ENCODE measurements at regions not wholly inside any gene's neighbourhood (a gene's known extent, or its start where the extent isn't known, plus 50 kb on each side); places are given as distances from the start of the nearest gene placed in this dataset.

DNA sequence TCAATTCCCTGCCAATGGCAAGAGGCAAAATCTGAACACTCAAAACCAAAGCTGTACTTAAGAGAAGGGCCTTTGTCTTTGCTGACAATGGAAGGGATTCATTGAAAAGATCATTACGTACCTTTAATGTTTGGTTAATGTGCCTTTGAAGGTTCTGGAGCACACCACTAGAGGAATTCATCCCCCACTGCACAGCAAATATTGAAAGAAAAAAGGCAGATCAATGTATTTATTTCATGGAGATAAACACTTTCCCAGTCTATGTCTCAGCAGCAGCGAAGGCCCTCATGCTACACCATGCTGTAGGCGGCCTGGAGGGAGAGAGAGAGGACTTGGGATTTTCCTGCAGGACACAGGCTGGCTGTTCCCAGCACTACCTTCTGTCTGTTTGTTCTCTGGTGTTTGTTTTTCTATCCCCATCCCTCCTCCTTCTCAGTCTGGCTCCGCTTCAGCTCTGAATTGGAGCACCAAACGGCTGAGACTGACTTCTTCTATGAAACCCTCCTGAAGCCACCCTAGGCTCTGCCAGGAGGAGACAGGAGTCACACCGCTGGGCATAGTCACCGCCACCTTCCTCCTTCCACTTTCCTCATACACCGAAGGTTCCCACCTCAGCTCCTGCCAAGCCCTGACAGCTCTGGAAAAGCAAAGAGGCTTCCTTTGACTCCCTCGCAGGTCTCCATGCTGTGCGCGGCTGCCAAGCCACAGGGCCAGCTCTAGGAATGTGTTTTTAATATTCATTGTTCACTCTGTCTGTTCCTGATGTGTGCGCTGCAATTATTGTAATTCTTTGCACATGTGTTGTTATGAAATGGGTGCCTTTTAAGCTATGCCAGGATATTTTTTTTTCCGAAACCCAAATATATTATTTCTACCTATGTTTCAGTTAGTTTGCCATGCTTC is 301.5 kb downstream of the FZD1 start:
- intact Hi-C loops (cut with DNase I), result no loop called here
- Histone ChIP-seq H3K4me3 (no peak overlapping the region), H3K27ac (no peak overlapping the region), H3K27me3 (no peaks in the 10 kb centered on the region), H3K4me1 (replicated peaks in 1 of 2) (peaks cover 0 to 5% of the 10 kb centered on the region in 2 donors), H3K9me3 (replicated peaks in 1 of 3) (no peaks in the 10 kb centered on the region), H3K36me3 (replicated peaks in 1 of 2) (no peaks in the 10 kb centered on the region)
- TF ChIP-seq POLR2A (IDR thresholded peaks at IDR 0.05), result no peak
- no peak for DNase-seq
- 67 to 74% (median 70%) methylated on average over 13 of the region's 13 CpGs for WGBS, 4 donors

DNA sequence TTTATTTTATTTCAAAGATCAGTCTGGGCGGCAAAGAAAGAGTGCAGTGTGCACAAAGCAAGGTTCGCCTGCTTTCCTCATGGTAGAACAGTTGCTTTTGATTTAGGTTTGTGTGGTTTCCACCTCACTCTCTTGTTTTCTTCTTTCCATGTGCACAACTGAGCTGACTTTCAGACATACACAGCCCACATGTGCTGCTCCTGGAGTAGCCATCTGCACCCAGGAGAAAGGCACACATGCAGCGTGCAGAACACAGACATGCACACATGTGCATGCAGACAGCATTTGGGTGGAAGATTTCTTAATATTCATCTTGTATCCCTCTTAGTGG is 302.1 kb downstream of the FZD1 start:
- no peak overlapping the region for H3K4me3 ChIP-seq
- TF ChIP-seq, protein P1, sequence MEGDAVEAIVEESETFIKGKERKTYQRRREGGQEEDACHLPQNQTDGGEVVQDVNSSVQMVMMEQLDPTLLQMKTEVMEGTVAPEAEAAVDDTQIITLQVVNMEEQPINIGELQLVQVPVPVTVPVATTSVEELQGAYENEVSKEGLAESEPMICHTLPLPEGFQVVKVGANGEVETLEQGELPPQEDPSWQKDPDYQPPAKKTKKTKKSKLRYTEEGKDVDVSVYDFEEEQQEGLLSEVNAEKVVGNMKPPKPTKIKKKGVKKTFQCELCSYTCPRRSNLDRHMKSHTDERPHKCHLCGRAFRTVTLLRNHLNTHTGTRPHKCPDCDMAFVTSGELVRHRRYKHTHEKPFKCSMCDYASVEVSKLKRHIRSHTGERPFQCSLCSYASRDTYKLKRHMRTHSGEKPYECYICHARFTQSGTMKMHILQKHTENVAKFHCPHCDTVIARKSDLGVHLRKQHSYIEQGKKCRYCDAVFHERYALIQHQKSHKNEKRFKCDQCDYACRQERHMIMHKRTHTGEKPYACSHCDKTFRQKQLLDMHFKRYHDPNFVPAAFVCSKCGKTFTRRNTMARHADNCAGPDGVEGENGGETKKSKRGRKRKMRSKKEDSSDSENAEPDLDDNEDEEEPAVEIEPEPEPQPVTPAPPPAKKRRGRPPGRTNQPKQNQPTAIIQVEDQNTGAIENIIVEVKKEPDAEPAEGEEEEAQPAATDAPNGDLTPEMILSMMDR (IDR thresholded peaks at IDR 0.05), result no peak
- no peak for TF ChIP-seq POLR2A (IDR thresholded peaks at IDR 0.05)
- H3K36me3 ChIP-seq (replicated peaks in 1 of 2), result no peaks in the 10 kb centered on the region
- H3K27me3 ChIP-seq, result no peaks in the 10 kb centered on the region
- DNase-seq, result no peak
- H3K4me1 ChIP-seq (replicated peaks in 1 of 2), result peaks cover 0 to 5% of the 10 kb centered on the region in 2 donors
- H3K27ac ChIP-seq, result no peak overlapping the region
- WGBS, 4 donors, result 70 to 89% (median 88%) methylated on average over 3 of the region's 3 CpGs
- intact Hi-C loops (cut with DNase I), result no loop called here
- no peaks in the 10 kb centered on the region for H3K9me3 ChIP-seq (replicated peaks in 1 of 3)

DNA sequence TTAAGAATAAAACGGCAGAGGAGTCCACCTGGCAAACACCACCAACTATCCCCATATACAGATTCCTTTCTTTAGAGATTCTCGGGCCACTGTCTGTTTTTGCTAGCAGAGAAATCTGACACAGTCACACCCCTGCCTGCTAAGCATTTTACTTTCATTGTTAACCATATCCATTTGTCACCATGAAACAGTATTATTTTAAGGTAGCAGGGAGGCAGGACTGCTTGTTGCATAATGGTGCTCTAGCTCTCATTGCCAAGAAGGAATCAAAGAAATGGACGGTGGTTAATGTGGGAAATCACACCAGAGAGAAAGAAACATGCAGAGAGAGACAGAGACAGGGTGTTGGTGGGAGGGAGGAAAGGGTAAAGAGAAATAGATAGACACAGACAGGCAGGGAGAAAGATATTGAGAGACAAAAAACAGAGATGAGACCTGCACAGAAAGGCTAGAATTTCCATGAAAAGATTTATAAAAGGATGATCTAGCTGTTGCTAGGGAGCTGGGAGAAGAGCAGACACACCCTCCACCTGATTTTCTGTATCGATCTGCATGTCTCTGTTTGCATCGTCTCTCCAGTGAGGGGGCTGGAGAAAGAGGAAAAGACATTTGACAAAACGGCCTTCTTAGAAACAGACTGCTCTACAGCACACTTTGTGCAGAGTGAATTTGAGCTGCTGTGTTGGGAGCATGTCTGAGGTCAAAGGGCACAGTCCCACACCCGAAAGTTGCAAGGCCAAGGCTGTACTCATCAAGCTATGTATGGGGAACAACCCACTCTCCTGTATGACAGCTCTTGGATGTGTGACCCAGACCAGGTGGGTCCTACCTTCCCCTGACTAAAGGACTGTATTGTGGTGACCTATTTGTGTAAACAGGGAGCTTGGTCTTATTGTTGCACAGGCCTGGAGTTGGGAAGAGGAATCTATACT is 303.1 kb downstream of the FZD1 start:
- Histone ChIP-seq H3K4me3 (no peak overlapping the region), H3K27ac (no peak overlapping the region), H3K36me3 (replicated peaks in 1 of 2) (no peaks in the 10 kb centered on the region), H3K4me1 (replicated peaks in 1 of 2) (peaks cover 0 to 5% of the 10 kb centered on the region in 2 donors), H3K9me3 (replicated peaks in 1 of 3) (no peaks in the 10 kb centered on the region), H3K27me3 (no peaks in the 10 kb centered on the region)
- no peak for DNase-seq
- TF ChIP-seq POLR2A (IDR thresholded peaks at IDR 0.05), result no peak
- TF ChIP-seq, protein P1 (IDR thresholded peaks at IDR 0.05), result no peak
- WGBS, 4 donors, result 63 to 75% (median 67%) methylated on average over 7 of the region's 7 CpGs
- intact Hi-C loops (cut with DNase I), result no loop called here

DNA sequence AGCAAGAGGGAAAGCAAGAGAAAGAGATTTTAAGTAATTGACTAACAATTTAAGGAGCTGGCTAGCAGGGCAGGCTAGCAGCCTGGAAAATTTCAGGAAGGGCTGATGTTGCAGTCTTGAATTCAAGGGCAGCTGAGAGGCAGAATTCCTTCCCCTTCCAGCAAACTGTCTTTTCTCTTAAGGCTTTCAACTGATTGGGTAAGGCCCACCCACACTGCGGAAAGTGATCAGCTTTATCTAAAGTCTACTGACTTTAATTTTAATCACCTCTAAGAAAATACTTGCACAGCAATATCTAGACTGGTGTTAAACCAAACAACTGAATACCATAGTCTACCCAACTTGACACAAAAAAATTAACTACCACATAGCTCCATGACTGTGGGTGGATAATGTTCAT is 303.9 kb downstream of the FZD1 start:
- no peaks in the 10 kb centered on the region for H3K36me3 ChIP-seq (replicated peaks in 1 of 2)
- no peak for TF ChIP-seq POLR2A (IDR thresholded peaks at IDR 0.05)
- TF ChIP-seq, protein P1 (IDR thresholded peaks at IDR 0.05), result no peak
- no peak for DNase-seq
- H3K27me3 ChIP-seq, result no peaks in the 10 kb centered on the region
- H3K4me1 ChIP-seq (replicated peaks in 1 of 2), result peaks cover 0 to 5% of the 10 kb centered on the region in 2 donors
- no peak overlapping the region for H3K27ac ChIP-seq
- intact Hi-C loops (cut with DNase I), result no loop called here
- WGBS, 4 donors, result 94 to 100% (median 98%) methylated on average over 1 of the region's 1 CpG
- no peak overlapping the region for H3K4me3 ChIP-seq
- no peaks in the 10 kb centered on the region for H3K9me3 ChIP-seq (replicated peaks in 1 of 3)

Data from adrenal gland (tissue), 9 donors.